ENCODE measurements at regions not wholly inside any gene's neighbourhood (a gene's known extent, or its start where the extent isn't known, plus 50 kb on each side); places are given as distances from the start of the nearest gene placed in this dataset.

DNA sequence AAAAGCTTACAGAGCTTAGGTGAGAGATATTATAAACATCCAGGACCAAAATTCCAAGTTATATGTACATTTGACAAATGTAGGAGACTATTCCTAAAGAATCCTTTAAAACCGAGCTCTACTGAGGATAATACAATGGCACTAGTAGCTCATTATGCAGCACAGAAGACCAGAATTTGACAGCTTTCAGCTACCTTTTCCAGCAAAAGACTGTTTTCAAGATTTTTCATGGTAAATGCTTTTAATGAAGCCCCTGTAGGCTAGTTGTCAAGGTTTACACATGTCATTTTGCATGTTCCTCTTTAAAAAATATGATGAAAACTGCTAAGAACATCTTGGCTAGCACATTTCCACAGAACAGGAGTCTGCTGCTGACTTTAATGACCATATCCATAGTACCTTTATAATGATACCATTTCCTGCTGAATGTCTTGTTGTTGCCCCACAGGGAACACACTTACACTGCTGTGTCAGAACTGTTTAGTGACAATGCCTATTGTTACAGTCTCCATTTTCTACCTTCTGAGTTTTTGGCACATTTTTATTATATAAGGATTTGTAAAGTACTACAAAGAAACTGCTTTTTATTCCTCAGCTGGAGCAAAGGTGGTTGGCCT lies 1382.3 kb downstream of the RAPGEF2 start:
- TF ChIP-seq, protein P1, sequence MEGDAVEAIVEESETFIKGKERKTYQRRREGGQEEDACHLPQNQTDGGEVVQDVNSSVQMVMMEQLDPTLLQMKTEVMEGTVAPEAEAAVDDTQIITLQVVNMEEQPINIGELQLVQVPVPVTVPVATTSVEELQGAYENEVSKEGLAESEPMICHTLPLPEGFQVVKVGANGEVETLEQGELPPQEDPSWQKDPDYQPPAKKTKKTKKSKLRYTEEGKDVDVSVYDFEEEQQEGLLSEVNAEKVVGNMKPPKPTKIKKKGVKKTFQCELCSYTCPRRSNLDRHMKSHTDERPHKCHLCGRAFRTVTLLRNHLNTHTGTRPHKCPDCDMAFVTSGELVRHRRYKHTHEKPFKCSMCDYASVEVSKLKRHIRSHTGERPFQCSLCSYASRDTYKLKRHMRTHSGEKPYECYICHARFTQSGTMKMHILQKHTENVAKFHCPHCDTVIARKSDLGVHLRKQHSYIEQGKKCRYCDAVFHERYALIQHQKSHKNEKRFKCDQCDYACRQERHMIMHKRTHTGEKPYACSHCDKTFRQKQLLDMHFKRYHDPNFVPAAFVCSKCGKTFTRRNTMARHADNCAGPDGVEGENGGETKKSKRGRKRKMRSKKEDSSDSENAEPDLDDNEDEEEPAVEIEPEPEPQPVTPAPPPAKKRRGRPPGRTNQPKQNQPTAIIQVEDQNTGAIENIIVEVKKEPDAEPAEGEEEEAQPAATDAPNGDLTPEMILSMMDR (IDR thresholded peaks at IDR 0.05; ENCODE audit: low read length), result no peak
- TF ChIP-seq EZH2 (optimal IDR thresholded peaks at IDR 0.05; ENCODE audit: low read depth, low read length), result no peak

Measured in MM.1S (cell line).